Putamen (tissue), 1 donor: ENCODE measurements at regions not wholly inside any gene's neighbourhood (a gene's known extent, or its start where the extent isn't known, plus 50 kb on each side); places are given as distances from the start of the nearest gene placed in this dataset.
"Not testable (repeated sequence)": the region's sequence is repeated elsewhere in the genome, so short reads cannot be mapped to it uniquely, and the experiment has no call there.

Experiments
- DNase-seq: peaks from one replicate; pipeline ENCODE4 v3.0.0-alpha.2; 2016; ENCODE audit warnings: low spot score

DNA sequence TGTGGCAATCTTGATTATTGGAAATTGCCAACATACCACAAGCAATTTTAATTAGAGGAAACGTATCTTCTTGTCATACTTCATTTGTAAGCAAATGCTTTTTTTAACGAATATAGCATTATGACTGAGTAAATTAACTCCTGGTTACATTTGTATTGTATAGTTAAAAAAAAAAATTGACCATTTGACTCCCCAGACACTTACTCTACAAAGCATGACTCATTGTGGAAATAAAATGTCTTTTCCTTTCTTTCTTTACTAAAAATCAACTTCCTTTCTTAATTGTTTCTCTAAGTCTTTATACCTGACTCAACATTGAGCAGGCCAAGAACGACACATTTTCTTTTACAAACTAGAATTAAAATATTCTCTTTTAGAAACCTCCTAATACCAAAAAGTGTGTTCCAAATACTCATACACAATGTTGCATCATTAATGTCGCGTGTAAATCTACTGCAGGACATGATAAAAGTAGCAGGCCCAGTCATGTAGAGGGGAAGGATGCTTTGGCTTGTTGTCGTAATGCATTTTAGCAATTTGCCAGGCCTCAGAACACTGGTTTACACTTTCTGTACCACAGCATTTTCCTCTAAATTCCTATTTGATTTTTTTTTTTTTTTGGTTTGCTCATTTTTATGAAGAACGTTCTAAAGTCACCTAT, 349.6 kb upstream of the KCNH7 start:
- DNase-seq: no peak

DNA sequence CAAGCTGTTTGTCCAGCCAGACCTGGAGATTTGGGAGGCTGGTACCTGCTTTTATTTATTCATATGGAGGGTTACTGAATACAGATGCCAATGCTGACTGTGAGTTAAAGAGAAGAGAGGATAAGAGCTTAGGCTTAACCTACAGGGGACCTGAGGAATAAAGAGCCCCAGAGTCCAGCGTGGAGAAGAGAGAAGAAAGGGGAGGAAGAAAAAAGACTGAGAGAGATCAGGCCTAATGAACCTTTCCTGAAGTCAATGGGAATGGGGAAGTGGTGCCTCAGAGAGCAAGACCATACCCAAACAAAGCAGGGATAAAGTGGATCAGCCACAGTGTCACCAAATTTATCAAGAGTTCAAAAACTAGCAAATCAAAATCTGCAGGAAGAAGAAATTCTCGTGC, 348.6 kb upstream of the KCNH7 start:
- DNase-seq: no peak

GRCh38 chr2:163185160-163185559, 346.6 kb upstream of the KCNH7 start:
- DNase-seq: no peak

GRCh38 chr2:163182764-163183354, 344.3 kb upstream of the KCNH7 start:
- no peak for DNase-seq

- no peak for DNase-seq
These were observed 339.0 kb upstream of the KCNH7 start for GRCh38 chr2:163177592-163177991.

- no peak for DNase-seq
These were observed 336.7 kb upstream of the KCNH7 start for GRCh38 chr2:163175294-163175693.

DNA sequence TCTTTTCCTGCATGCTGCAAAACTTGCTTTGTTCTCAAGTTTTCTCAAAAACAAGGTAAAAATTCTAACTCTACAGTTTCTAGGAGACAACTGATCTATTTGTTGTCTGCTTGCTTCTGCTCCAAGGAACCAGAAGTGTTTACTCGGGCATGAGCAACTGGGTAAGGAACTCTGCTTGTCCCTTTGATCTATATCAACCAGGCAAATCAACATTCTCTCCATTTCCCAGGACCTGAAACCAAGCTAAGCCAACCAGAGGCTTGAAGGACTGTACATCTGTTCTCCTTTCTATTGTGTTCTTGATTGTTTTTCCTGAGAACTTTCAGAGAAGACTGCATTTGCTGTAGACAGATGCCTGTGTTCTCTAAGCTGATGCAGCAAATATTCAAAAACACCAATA, 335.0 kb upstream of the KCNH7 start:
- DNase-seq: no peak

DNA sequence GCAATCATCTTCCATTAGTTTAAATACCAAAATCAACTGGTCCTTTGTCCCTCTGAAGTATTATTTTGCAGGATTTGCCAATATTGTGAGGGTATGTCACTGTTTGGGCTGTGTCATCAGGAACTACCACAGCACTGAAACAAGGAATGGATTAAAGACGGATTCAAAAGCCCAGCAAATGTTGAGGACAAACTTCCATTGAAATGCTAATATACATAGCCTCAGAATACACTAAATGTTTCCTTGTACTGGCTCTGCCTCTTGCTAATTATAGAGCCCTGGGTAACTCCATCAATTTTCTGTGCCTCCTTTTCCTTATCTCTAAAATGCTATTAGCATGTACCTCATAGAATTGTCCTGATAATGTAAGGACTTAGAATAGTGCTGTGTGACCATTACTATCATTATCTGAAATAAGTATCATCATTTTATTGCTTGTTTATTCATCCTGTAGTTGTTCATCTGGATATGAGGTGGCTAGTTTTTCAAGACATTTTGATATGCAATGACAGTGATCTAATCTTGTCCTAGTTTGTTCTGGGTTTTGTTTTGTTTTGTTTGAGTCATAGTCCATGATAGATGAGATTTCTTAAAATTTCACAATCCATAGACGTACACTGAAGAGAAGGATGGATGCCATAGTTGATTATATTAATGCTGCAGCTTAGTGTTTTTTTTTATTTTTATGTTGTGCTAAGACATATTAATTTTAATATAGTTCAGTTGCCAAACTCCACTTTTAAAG, 333.4 kb upstream of the KCNH7 start:
- DNase-seq: no peak

GRCh38 chr2:163157891-163158496, 319.4 kb upstream of the KCNH7 start:
- DNase-seq: no peak

DNA sequence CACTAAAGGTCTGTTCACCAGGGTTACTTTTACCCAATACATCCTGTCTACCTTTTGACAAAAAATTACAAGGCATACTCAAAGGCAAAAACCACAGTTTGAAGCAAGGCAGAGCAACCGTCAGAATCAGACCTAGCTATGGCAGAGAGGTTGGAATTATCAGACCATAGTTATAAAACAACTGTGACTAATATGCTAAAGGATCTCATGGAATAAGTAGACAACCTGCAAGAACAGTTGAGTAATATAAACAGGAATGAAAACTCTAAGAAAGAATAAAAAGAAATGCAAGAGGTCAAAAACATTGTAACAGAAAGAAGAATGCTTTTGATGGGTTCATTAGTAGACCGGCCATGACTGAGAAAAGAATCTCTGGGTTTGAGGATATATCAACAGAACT, 318.8 kb upstream of the KCNH7 start:
- no peak for DNase-seq

DNA sequence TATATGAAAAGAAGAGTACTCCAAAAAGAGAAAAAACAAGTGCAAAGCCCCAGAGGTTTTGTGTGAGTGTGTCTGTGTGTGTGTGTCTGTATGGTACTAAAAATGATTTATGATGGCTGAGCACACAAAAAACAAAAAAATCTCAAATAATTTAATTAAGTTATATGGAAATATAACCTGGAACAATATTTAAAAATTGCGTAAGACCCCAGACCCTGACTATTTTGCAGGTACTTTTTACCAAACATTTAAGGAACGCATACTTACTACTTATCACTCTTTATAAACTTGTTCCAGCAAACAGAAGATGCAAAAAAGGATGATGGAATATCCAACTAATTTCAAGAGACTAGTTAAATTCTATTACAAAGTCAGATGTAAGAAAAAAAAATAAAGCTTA, 317.4 kb upstream of the KCNH7 start:
- DNase-seq: no peak

- no peak for DNase-seq
These were observed 316.8 kb upstream of the KCNH7 start for GRCh38 chr2:163155279-163155883.

DNA sequence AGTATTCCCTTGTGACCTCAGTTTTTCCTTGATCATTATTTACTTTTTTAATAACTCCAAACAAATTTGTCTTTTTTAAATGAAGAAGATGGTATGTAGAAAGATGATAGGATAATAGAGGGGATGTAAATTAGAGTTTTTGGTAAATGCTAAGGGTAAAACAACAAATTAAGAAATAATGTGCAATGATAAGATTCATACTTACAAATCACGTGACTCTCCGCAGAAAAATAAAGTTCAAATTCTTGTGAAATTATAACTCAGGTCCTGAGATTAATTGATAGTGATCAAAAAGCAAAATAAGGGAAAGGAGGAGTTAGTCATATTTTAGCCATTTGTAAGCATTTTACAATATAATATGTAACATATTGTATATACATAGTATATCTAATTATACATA, 304.1 kb upstream of the KCNH7 start:
- DNase-seq: no peak

DNA sequence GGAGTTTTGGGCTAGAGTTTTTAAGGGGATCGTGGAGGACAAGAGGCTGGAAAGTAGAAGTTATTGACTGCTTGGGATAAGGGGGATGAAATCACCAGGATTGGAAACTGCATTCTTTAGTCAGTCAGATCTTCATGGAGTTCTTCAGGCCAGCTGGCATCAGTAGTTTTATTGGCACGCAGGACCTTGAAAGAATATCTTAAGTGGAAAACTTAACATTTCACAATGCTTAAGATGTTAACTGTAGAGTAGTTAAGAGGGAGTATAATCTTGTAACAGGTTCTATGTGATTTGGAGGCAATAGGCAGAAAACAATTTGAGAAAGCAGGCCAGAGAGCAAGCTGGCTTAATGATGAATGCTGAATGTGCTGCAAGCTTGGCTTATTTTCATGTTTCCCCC, 300.4 kb upstream of the KCNH7 start:
- DNase-seq: no peak

- DNase-seq: no peak
These were observed 296.7 kb upstream of the KCNH7 start for GRCh38 chr2:163135256-163135655.

GRCh38 chr2:163133602-163134001, 295.0 kb upstream of the KCNH7 start:
- no peak for DNase-seq

DNA sequence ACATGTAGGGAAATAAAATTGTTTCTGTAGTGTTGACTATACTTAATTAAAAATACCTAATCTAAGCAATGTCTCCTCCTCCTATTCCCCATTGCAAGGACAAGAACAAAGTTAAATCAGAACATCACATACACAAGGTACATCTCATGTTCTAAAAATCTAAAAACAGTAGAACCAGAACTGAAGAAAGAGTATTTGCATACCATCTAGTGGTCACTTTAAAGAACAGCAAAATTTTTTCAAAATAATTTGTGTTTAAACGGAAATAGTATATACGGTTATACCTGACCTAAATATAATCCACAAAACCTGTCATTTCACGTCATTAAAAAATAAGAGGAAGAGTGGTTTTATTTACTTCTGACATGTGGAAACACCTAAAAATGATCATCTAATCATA, 294.3 kb upstream of the KCNH7 start:
- no peak for DNase-seq

DNA sequence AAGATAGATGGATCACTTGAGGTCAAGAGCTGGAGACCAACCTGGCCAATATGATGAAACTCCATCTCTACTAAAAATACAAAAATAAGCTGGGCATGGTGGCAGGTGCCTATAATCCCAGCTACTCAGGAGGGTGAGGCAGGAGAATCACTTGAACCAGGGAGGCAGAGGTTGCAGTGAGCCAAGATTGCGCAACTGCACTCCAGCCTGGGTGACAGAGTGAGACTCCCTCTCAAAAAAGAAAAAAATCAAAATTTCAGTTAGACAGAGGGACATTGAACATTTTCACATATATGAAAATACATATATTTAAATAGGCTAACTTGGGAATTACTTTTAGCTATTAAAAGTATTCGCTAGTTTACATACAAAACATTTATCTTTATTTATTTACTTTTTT, 293.6 kb upstream of the KCNH7 start:
- not testable (repeated sequence) for DNase-seq

GRCh38 chr2:163123526-163123925, 285.0 kb upstream of the KCNH7 start:
- DNase-seq: no peak

GRCh38 chr2:163122257-163122656, 283.7 kb upstream of the KCNH7 start:
- no peak for DNase-seq

DNA sequence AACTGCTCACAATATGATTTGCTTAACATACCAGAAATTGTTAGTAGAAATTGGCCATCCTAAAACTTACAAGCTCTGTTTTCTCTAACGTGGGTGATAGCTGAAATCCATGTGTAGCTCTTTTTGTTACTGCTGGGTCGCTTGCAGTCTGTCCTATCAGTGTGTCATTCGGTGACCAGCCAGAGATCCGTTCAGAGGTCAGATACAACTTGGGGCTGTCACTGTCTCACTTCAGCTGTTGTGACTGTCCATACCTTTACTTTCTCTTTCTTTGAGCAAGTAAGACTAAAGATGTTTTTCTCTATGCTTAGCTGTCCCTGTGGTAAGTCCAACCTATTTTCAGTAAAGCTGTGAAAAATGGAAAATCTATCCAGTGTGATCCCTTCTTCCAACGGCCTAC, 282.9 kb upstream of the KCNH7 start:
- DNase-seq: no peak

DNA sequence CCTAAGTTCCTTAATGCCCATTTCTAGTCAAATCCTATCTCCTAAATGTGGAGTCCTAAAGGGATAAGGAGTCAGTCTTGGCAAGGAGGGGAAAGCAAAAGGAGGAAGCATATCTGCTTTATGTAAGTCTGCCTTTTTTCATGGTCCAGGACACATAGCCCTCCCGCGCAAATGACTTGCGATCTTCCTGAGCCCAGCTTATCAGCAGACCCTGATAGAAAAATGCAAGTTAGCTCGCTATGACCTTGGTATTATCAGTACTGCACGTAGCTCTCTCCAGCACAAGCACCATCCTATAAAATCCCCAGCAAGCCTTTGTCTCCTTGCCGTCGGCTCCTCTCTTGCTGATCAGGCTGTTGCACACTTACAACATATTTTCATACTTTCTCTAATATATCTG, 281.4 kb upstream of the KCNH7 start:
- DNase-seq: no peak

- DNase-seq: no peak
These were observed 248.4 kb upstream of the KCNH7 start for GRCh38 chr2:163086940-163087339.
